ENCODE measurements at regions not wholly inside any gene's neighbourhood (a gene's known extent, or its start where the extent isn't known, plus 50 kb on each side); places are given as distances from the start of the nearest gene placed in this dataset.
"Not testable (repeated sequence)": the region's sequence is repeated elsewhere in the genome, so short reads cannot be mapped to it uniquely, and the experiment has no call there.

DNA sequence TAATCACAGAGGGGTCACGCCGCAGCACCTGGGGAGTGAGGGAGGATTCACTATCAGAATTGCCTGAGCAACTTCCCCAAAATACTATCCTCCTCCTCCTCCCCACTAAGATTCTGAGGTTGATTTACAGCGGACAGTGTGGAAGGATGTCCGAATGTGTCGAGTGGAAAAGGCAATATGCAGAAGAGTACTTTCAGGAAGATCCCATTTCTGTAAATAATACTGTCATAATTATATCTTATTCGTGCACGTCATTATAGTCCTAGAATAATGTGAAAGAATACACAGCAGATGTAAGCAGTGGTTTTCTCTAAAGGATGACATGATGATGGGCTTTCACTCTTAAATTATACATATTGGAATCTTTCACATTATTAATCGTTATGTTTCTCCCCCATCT, 149.8 kb upstream of the NOCT start:
- Mint-ChIP-seq H3K27ac (ENCODE audit: unreplicated experiment) (no peak overlapping the region), H3K9me3 (ENCODE audit: unreplicated experiment) (no peaks in the 10 kb centered on the region)
- TF ChIP-seq CTCF (IDR thresholded peaks at IDR 0.05; ENCODE audit: unreplicated experiment): no peak

DNA sequence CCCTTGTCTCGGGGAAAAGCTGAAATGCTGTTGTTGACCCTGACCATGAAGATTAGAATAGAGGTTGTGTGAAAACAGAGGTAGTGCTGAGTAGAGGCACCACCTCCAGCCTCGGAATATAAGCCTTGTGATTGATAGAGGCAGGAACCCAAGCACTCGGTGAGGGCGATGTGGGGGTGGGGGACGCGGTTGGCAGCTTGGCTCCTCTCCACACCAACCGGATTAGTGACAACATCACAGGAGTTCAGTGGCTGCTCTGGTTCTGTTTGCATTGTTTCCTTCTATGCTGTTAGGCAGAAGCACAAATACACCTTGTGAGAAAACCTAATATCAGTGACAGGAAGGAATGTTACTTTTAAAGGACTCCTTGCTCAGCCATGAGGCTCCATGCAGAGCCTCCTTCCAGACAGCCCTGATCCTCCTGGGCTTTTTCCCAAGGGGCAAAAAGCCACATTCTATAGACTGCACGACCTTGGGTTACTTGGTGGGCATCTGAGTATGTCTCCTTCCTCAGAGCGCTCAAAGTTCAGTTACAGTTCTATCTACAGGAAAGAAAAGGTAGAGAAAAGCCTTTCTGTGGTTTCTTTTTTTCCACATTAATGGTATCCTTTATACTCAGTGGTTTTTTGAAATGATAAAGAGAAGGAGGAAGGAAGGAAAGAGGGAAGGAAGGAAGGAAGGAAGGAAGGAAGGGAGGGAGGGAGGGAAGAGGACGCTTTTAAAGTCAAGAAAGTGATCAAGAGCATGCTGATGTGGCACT, 150.4 kb upstream of the NOCT start:
- Mint-ChIP-seq H3K4me3 (ENCODE audit: unreplicated experiment) (no peak overlapping the region), H3K36me3 (ENCODE audit: low read depth, unreplicated experiment) (no peaks in the 10 kb centered on the region), H3K27me3 (ENCODE audit: unreplicated experiment) (peaks cover 4% of the 10 kb centered on the region), H3K4me1 (ENCODE audit: unreplicated experiment) (peaks cover 17% of the 10 kb centered on the region), H3K9me3 (ENCODE audit: unreplicated experiment) (no peaks in the 10 kb centered on the region), H3K27ac (ENCODE audit: unreplicated experiment) (no peak overlapping the region)
- DNase-seq (ENCODE audit: low spot score): no peak
- no peak for TF ChIP-seq CTCF (IDR thresholded peaks at IDR 0.05; ENCODE audit: unreplicated experiment)

More for the DNA sequence above, 149.8 kb upstream of the NOCT start:
- peaks cover 17% of the 10 kb centered on the region for H3K4me1 Mint-ChIP-seq (ENCODE audit: unreplicated experiment)
- peaks cover 4% of the 10 kb centered on the region for H3K27me3 Mint-ChIP-seq (ENCODE audit: unreplicated experiment)
- no peak for DNase-seq (ENCODE audit: low spot score)
- no peaks in the 10 kb centered on the region for H3K36me3 Mint-ChIP-seq (ENCODE audit: low read depth, unreplicated experiment)
- no peak overlapping the region for H3K4me3 Mint-ChIP-seq (ENCODE audit: unreplicated experiment)

- Mint-ChIP-seq H3K27ac (ENCODE audit: unreplicated experiment) (no peak overlapping the region), H3K9me3 (ENCODE audit: unreplicated experiment) (no peaks in the 10 kb centered on the region), H3K4me3 (ENCODE audit: unreplicated experiment) (no peak overlapping the region), H3K36me3 (ENCODE audit: low read depth, unreplicated experiment) (no peaks in the 10 kb centered on the region), H3K27me3 (ENCODE audit: unreplicated experiment) (peaks cover 4% of the 10 kb centered on the region), H3K4me1 (ENCODE audit: unreplicated experiment) (peaks cover 17% of the 10 kb centered on the region)
- no peak for DNase-seq (ENCODE audit: low spot score)
- TF ChIP-seq CTCF (IDR thresholded peaks at IDR 0.05; ENCODE audit: unreplicated experiment): no peak
Observed at GRCh38 chr4:138863160-138863559, 152.4 kb upstream of the NOCT start.

DNA sequence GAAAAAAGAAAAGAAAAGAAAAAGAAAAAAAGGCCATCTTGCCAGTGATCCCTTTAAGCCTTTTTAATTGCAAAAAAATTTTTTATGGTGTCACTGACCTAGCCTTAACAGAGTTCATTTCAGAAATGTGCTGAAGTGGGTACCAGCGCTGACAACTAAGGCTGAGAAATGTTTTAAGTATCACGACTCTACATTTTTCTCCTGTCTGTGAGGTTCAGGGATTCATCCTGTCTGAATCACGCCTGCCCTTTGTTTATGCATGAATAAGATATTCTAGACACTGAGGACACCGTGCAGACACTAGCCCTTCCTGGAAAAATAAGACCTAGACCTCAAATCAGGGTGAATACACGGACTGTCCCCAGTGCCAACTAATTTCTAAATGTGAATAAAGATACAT, 154.4 kb upstream of the NOCT start:
- H3K9me3 Mint-ChIP-seq (ENCODE audit: unreplicated experiment): no peaks in the 10 kb centered on the region
- peaks cover 17% of the 10 kb centered on the region for H3K4me1 Mint-ChIP-seq (ENCODE audit: unreplicated experiment)
- H3K4me3 Mint-ChIP-seq (ENCODE audit: unreplicated experiment): no peak overlapping the region
- peaks cover 4% of the 10 kb centered on the region for H3K27me3 Mint-ChIP-seq (ENCODE audit: unreplicated experiment)
- no peaks in the 10 kb centered on the region for H3K36me3 Mint-ChIP-seq (ENCODE audit: low read depth, unreplicated experiment)
- no peak overlapping the region for H3K27ac Mint-ChIP-seq (ENCODE audit: unreplicated experiment)
- TF ChIP-seq CTCF (IDR thresholded peaks at IDR 0.05; ENCODE audit: unreplicated experiment): no peak
- no peak for DNase-seq (ENCODE audit: low spot score)

GRCh38 chr4:138860357-138860756, 155.2 kb upstream of the NOCT start:
- H3K4me1 Mint-ChIP-seq (ENCODE audit: unreplicated experiment): peaks cover 16% of the 10 kb centered on the region
- not testable (repeated sequence) for H3K27ac Mint-ChIP-seq (ENCODE audit: unreplicated experiment); DNase-seq (ENCODE audit: low spot score); H3K27me3 Mint-ChIP-seq (ENCODE audit: unreplicated experiment); H3K36me3 Mint-ChIP-seq (ENCODE audit: low read depth, unreplicated experiment); H3K9me3 Mint-ChIP-seq (ENCODE audit: unreplicated experiment); H3K4me3 Mint-ChIP-seq (ENCODE audit: unreplicated experiment)

Data from endothelial cell (in vitro differentiated cells).